HG02943 (cell line): ENCODE measurements at regions not wholly inside any gene's neighbourhood (a gene's known extent, or its start where the extent isn't known, plus 50 kb on each side); places are given as distances from the start of the nearest gene placed in this dataset.

Experiments
- ATAC-seq: cut with Tn5 transposase; IDR thresholded peaks from one replicate; pipeline ENCODE4 v1.9.1; 2021; ENCODE audit warnings: mild to moderate bottlenecking, low read depth, moderate library complexity; ENCODE audit not compliant: unreplicated experiment

- no peak for ATAC-seq
Observed at GRCh38 chr9:32837551-32838058, 54.3 kb downstream of the TMEM215 start.

- peak; percentile 62 for ATAC-seq
Observed at GRCh38 chr9:32839013-32839885, 55.9 kb downstream of the TMEM215 start.

GRCh38 chr9:32841314-32841713, 58.0 kb downstream of the TMEM215 start:
- no peak for ATAC-seq

- ATAC-seq = no peak
Observed at GRCh38 chr9:32843295-32843694, 60.0 kb downstream of the TMEM215 start.

GRCh38 chr9:32844259-32844658, 60.9 kb downstream of the TMEM215 start:
- no peak for ATAC-seq

- ATAC-seq = no peak
Observed at GRCh38 chr9:32854271-32854670, 70.9 kb downstream of the TMEM215 start.

GRCh38 chr9:32855752-32856151, 72.4 kb downstream of the TMEM215 start:
- ATAC-seq = no peak

- no peak for ATAC-seq
Observed at GRCh38 chr9:32863291-32863690, 80.0 kb downstream of the TMEM215 start.

- ATAC-seq = no peak
Observed at GRCh38 chr9:32864971-32865370, 81.6 kb downstream of the TMEM215 start.

GRCh38 chr9:32866273-32866672, 82.9 kb downstream of the TMEM215 start:
- ATAC-seq = no peak

- ATAC-seq = no peak
Observed at GRCh38 chr9:32867026-32867425, 83.7 kb downstream of the TMEM215 start.

GRCh38 chr9:32867601-32868204, 84.4 kb downstream of the TMEM215 start:
- ATAC-seq = no peak

- no peak for ATAC-seq
Observed at GRCh38 chr9:32869404-32869803, 86.1 kb downstream of the TMEM215 start.

- ATAC-seq = no peak
Observed at GRCh38 chr9:32873131-32873530, 89.8 kb downstream of the TMEM215 start.

- no peak for ATAC-seq
Observed at GRCh38 chr9:32873553-32873952, 90.2 kb downstream of the TMEM215 start.

GRCh38 chr9:32875242-32875641, 91.9 kb downstream of the TMEM215 start:
- ATAC-seq = no peak

- no peak for ATAC-seq
Observed at GRCh38 chr9:32875748-32876147, 92.4 kb downstream of the TMEM215 start.

- ATAC-seq = no peak
Observed at GRCh38 chr9:32877103-32877502, 93.8 kb downstream of the TMEM215 start.

- ATAC-seq = no peak
Observed at GRCh38 chr9:32877639-32878217, 94.4 kb downstream of the TMEM215 start.

GRCh38 chr9:32879335-32879734, 96.0 kb downstream of the TMEM215 start:
- ATAC-seq = no peak

- no peak for ATAC-seq
Observed at GRCh38 chr9:32881948-32882347, 98.6 kb downstream of the TMEM215 start.
